ENCODE measurements at regions not wholly inside any gene's neighbourhood (a gene's known extent, or its start where the extent isn't known, plus 50 kb on each side); places are given as distances from the start of the nearest gene placed in this dataset.

DNA sequence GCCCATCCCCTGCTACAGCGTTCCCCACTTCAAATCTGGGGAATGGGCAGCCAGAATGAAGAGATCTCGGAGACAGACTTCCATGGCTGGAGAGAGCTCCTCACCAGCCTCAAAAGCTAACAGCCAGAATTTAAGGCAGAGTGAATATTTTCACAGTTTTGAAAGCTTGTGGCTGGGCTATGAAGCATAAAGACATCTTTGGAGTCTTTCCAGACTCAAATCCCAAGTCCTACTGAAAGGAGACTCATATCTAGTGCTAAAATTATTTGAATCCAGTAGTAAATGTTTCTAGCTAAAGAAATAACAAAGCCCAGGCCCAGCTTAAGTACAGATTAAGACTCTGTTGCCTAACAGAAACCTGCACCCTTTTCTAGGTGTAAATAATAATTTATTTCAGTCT, 628.4 kb upstream of the ALCAM start:
- TF ChIP-seq, protein P1, sequence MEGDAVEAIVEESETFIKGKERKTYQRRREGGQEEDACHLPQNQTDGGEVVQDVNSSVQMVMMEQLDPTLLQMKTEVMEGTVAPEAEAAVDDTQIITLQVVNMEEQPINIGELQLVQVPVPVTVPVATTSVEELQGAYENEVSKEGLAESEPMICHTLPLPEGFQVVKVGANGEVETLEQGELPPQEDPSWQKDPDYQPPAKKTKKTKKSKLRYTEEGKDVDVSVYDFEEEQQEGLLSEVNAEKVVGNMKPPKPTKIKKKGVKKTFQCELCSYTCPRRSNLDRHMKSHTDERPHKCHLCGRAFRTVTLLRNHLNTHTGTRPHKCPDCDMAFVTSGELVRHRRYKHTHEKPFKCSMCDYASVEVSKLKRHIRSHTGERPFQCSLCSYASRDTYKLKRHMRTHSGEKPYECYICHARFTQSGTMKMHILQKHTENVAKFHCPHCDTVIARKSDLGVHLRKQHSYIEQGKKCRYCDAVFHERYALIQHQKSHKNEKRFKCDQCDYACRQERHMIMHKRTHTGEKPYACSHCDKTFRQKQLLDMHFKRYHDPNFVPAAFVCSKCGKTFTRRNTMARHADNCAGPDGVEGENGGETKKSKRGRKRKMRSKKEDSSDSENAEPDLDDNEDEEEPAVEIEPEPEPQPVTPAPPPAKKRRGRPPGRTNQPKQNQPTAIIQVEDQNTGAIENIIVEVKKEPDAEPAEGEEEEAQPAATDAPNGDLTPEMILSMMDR (IDR thresholded peaks at IDR 0.05; ENCODE audit: low read depth, low read length) = no peak
- DNase-seq (ENCODE audit: low read depth in 2 of 2) = peak in 1 of 2 donors; percentile 43
- H3K4me3 ChIP-seq (replicated peaks in 1 of 2; ENCODE audit: low read depth in 2 of 2, low read length in 2 of 2) = no peak overlapping the region

DNA sequence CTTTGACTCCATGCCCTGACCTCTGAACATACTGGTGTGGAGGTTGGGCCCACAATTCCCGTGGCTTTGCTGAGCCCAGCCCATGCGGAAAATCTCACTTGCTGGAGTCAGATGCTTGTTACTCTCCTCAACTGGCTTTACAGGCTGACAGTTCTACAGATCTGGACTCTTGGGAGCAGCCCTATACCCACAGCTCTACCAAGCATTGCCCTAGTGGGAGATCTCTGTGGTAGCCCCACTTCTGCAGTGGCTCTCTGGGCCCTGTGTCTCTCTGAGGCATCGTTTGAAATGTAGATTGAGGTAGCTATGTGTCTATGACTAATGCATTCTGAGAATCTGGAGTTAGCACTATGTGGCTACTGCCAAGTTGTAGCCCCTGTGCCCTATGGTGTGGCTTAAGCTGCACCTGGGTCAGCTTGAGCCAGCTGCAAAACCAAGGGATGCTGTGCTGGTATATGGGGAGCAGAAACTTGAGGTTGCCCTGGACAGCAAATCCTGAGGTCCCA, 625.8 kb upstream of the ALCAM start:
- no peak for DNase-seq (ENCODE audit: low read depth in 2 of 2)
- TF ChIP-seq, protein P1 (IDR thresholded peaks at IDR 0.05; ENCODE audit: low read depth, low read length) = no peak
- no peak overlapping the region for H3K4me3 ChIP-seq (replicated peaks in 1 of 2; ENCODE audit: low read depth in 2 of 2, low read length in 2 of 2)

DNA sequence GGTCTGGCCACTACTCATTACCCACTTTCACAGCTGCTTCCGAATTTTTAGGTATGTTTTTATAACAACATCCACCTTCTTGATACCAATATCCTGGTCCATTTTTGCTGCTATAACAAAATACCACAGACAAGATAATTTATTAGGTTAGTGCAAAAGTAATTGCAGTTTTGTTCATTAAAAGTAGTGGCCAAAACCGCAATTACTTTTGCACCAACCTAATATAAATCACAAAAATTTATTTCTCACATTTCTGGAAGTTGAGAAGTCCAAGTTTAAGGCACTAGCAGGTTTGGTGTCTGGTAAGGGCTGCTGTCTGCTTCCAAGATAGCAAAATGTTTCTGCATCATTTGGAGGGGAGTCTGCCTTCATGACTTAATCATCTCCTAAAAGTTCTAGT, 624.7 kb upstream of the ALCAM start:
- DNase-seq (ENCODE audit: low read depth in 2 of 2) = no peak
- H3K4me3 ChIP-seq (replicated peaks in 1 of 2; ENCODE audit: low read depth in 2 of 2, low read length in 2 of 2) = no peak overlapping the region
- TF ChIP-seq, protein P1 (IDR thresholded peaks at IDR 0.05; ENCODE audit: low read depth, low read length) = no peak

DNA sequence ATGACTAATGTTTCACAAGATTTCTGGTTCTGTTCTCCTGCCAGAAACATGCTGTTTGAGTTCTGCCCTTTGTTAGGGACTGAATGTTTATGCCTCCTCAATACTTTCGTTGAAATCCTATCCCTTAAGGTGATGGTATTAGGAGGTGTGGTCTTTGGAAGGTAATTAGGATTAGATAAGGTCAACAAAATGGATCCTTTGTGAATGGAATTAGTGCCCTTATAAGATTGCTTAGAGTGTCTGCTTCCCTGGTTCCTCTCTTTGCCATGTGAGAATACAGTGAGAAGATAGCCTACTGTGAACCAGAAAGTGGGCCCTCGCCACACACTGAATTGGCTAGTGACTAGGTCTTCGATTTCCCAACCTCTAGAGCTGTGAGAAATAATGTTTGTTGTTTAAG, 621.4 kb upstream of the ALCAM start:
- no peak for DNase-seq (ENCODE audit: low read depth in 2 of 2)
- TF ChIP-seq, protein P1 (IDR thresholded peaks at IDR 0.05; ENCODE audit: low read depth, low read length) = no peak
- no peak overlapping the region for H3K4me3 ChIP-seq (replicated peaks in 1 of 2; ENCODE audit: low read depth in 2 of 2, low read length in 2 of 2)

DNA sequence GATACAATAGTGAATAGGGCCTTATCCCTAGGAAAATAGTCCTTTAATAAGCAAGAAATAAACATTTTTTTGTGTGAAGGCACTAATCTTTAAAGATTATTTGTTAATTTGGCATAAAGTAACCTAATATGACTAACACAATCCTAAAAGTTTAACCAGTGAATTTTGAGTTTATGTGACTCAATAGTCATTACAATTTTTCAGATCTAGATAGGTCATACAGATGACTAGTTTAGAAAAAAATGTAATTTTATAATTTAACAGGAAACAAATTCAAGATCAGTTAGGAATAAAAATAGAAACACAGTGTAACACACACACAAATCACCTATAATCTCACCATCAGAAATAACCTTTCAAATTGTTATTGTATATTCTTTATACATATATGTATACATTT, 620.7 kb upstream of the ALCAM start:
- DNase-seq (ENCODE audit: low read depth in 2 of 2) = peak in 1 of 2 donors; percentile 43
- TF ChIP-seq, protein P1 (IDR thresholded peaks at IDR 0.05; ENCODE audit: low read depth, low read length) = no peak
- no peak overlapping the region for H3K4me3 ChIP-seq (replicated peaks in 1 of 2; ENCODE audit: low read depth in 2 of 2, low read length in 2 of 2)

DNA sequence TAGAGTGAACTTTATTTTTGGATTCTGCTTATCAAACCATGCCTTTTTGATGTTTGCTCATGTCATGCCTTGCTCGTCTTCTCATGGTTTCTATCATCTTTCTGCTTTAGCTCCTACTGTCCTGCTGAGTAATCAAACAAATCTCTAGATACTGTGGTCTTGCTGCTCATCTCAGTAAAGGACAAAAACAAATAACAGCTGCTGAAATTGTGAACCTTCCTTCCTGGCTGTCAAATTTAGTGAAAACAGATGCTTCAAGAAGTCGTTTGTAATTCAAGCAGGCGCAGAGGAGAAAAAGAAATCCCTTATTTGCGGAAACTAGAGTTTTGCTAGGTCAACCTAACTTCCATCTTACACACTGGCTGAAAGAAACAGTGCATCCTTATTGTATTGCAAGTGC, 616.1 kb upstream of the ALCAM start:
- no peak for DNase-seq (ENCODE audit: low read depth in 2 of 2)
- H3K4me3 ChIP-seq (replicated peaks in 1 of 2; ENCODE audit: low read depth in 2 of 2, low read length in 2 of 2) = no peak overlapping the region
- TF ChIP-seq, protein P1 (IDR thresholded peaks at IDR 0.05; ENCODE audit: low read depth, low read length) = no peak

DNA sequence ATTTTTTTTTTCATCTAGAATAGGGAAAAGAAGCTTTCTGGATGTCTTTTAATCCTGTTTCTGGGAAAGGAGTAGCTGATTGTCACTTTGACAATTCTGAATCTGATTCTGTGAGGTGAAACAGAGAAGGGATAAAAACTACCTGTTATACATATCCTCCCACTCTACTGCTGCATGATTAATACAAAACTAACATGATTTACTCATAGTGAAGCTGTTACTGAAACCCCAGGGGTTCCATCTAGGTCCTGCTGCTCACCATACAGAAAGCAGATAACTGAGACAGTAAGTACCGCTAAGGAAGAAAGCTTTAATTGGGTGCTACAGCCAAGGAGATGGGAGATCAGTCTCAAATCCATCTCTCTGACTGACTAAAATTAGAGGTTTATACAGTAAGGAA, 610.9 kb upstream of the ALCAM start:
- DNase-seq (ENCODE audit: low read depth in 2 of 2) = no peak
- TF ChIP-seq, protein P1 (IDR thresholded peaks at IDR 0.05; ENCODE audit: low read depth, low read length) = no peak
- H3K4me3 ChIP-seq (replicated peaks in 1 of 2; ENCODE audit: low read depth in 2 of 2, low read length in 2 of 2) = no peak overlapping the region
